ENCODE measurements at regions not wholly inside any gene's neighbourhood (a gene's known extent, or its start where the extent isn't known, plus 50 kb on each side); places are given as distances from the start of the nearest gene placed in this dataset.

GRCh38 chr3:87924485-87924884, 134.3 kb downstream of the CGGBP1 start:
- no peak for ATAC-seq
- H3K4me2 ChIP-seq (ENCODE audit: low read depth, low read length), result no peak overlapping the region
- DNase-seq (ENCODE audit: low spot score), result no peak
- no peak overlapping the region for H2AFZ ChIP-seq (ENCODE audit: low read length)
- BruUV-seq (replicated peaks), result no TSS peak
- H3K4me1 ChIP-seq (ENCODE audit: insufficient read depth, low read length), result no peaks in the 10 kb centered on the region
- H3K36me3 ChIP-seq (replicated peaks in 1 of 2; ENCODE audit: control insufficient read depth in 1 of 2, insufficient read depth in 2 of 2, low read length in 2 of 2), result no peaks in the 10 kb centered on the region
- no peak for FAIRE-seq
- in situ Hi-C loops (cut with HindIII; ENCODE audit: extremely low pct_ligation_motif_present, low pct_unique_long_range_greater_than_20kb), result no loop called here
- H3K27ac ChIP-seq (ENCODE audit: extremely low read length, insufficient read depth, low read length), result no peak overlapping the region
- H3K79me2 ChIP-seq (ENCODE audit: insufficient read depth, low read length), result no peaks in the 10 kb centered on the region
- H4K20me1 ChIP-seq (ENCODE audit: insufficient read depth, low read length), result no peaks in the 10 kb centered on the region
- TF ChIP-seq ZNF317 (CRISPR knock-in tag; IDR thresholded peaks at IDR 0.05) (peak; percentile 97), CEBPZ (IDR thresholded peaks at IDR 0.05; ENCODE audit: low read length) (no peak), HMG20B (CRISPR knock-in tag; conservative IDR thresholded peaks at IDR 0.05) (no peak), PHB2 (IDR thresholded peaks at IDR 0.05; ENCODE audit: partially characterized antibody) (no peak), ZNF615 (CRISPR knock-in tag; IDR thresholded peaks at IDR 0.05; ENCODE audit: borderline replicate concordance) (no peak)
- ChIA-PET POLR2A (no interaction called here), CTCF (ENCODE audit: low intra/inter-chr PET ratio, low total read pairs) (no interaction called here)
- intact Hi-C loops (cut with micrococcal nuclease; ENCODE audit: unreplicated experiment), result no loop called here
- H3K9me3 ChIP-seq (ENCODE audit: low read length), result peaks cover 27% of the 10 kb centered on the region
- no peak overlapping the region for H3K9ac ChIP-seq (ENCODE audit: insufficient read depth, low read depth, low read length)
- no peak overlapping the region for H3K4me3 ChIP-seq (replicated peaks in 1 of 3; ENCODE audit: insufficient read depth in 1 of 3, low read depth in 2 of 3, low read length in 3 of 3)
- 0% methylated on average over 1 of the region's 1 CpG for WGBS (ENCODE audit: low lambda C conversion rate)
- no peaks in the 10 kb centered on the region for H3K27me3 ChIP-seq (ENCODE audit: control insufficient read depth in 1 of 2, insufficient read depth in 2 of 2, low read length in 2 of 2)

GRCh38 chr3:87920549-87920948, 138.3 kb downstream of the CGGBP1 start:
- Histone ChIP-seq H3K9me3 (ENCODE audit: low read length) (peaks cover 19% of the 10 kb centered on the region), H3K27me3 (ENCODE audit: control insufficient read depth in 1 of 2, insufficient read depth in 2 of 2, low read length in 2 of 2) (no peaks in the 10 kb centered on the region), H3K27ac (ENCODE audit: extremely low read length, insufficient read depth, low read length) (no peak overlapping the region), H3K79me2 (ENCODE audit: insufficient read depth, low read length) (no peaks in the 10 kb centered on the region), H2AFZ (ENCODE audit: low read length) (no peak overlapping the region), H3K36me3 (replicated peaks in 1 of 2; ENCODE audit: control insufficient read depth in 1 of 2, insufficient read depth in 2 of 2, low read length in 2 of 2) (no peaks in the 10 kb centered on the region), H3K4me3 (replicated peaks in 1 of 3; ENCODE audit: insufficient read depth in 1 of 3, low read depth in 2 of 3, low read length in 3 of 3) (no peak overlapping the region), H3K9ac (ENCODE audit: insufficient read depth, low read depth, low read length) (no peak overlapping the region), H3K4me1 (ENCODE audit: insufficient read depth, low read length) (no peaks in the 10 kb centered on the region), H4K20me1 (ENCODE audit: insufficient read depth, low read length) (no peaks in the 10 kb centered on the region), H3K4me2 (ENCODE audit: low read depth, low read length) (no peak overlapping the region)
- in situ Hi-C loops (cut with HindIII; ENCODE audit: extremely low pct_ligation_motif_present, low pct_unique_long_range_greater_than_20kb) (no loop called here), intact Hi-C loops (cut with micrococcal nuclease; ENCODE audit: unreplicated experiment) (no loop called here)
- no TSS peak for BruUV-seq (replicated peaks)
- ATAC-seq, result no peak
- ChIA-PET POLR2A (no interaction called here), CTCF (ENCODE audit: low intra/inter-chr PET ratio, low total read pairs) (no interaction called here)
- DNase-seq (ENCODE audit: low spot score), result no peak
- WGBS (ENCODE audit: low lambda C conversion rate), result 0% methylated on average over 1 of the region's 1 CpG
- no peak for FAIRE-seq
- TF ChIP-seq YEATS2 (CRISPR knock-in tag; IDR thresholded peaks at IDR 0.05; ENCODE audit: borderline replicate concordance) (no peak), DMTF1 (CRISPR knock-in tag; IDR thresholded peaks at IDR 0.05) (no peak), NCOA5 (CRISPR knock-in tag; IDR thresholded peaks at IDR 0.05) (no peak), ESRRA (CRISPR knock-in tag; IDR thresholded peaks at IDR 0.05; ENCODE audit: low read depth) (no peak), ARID5B (CRISPR knock-in tag; IDR thresholded peaks at IDR 0.05) (no peak), ZNF335 (CRISPR knock-in tag; IDR thresholded peaks at IDR 0.05) (no peak)

Data from HepG2 (cell line).